ACC112 (cell line): ENCODE measurements at regions not wholly inside any gene's neighbourhood (a gene's known extent, or its start where the extent isn't known, plus 50 kb on each side); places are given as distances from the start of the nearest gene placed in this dataset.

ENCODE experiments used
- H2AFZ ChIP-seq: fragments of 200-600 bp; sonication (generic); one replicate; pipeline ENCODE4 v1.6.0; 2017; ENCODE audit warnings: antibody characterized with exemption, low read length; ENCODE audit not compliant: unreplicated experiment
- H3K27ac ChIP-seq: fragments of 200-600 bp; sonication (generic); 2 replicates; pipeline ENCODE4 v1.5.1; 2014; ENCODE audit warnings: low read depth, mild to moderate bottlenecking, antibody characterized with exemption, low read length, moderate library complexity
- H3K27me3 ChIP-seq: fragments of 200-600 bp; sonication (generic); 2 replicates; pipeline ENCODE4 v1.6.1; 2014; ENCODE audit warnings: mild to moderate bottlenecking, antibody characterized with exemption, low read length, moderate library complexity, mixed read lengths; ENCODE audit not compliant: insufficient read depth
- H3K36me3 ChIP-seq: fragments of 200-600 bp; sonication (generic); 2 replicates; pipeline ENCODE4 v1.6.1; 2016; ENCODE audit warnings: mild to moderate bottlenecking, antibody characterized with exemption, low read length, moderate library complexity, mixed read lengths; ENCODE audit not compliant: insufficient read depth
- H3K4me1 ChIP-seq: fragments of 200-600 bp; sonication (generic); one replicate; pipeline ENCODE4 v1.6.1; 2016; ENCODE audit warnings: low read length, mixed read lengths; ENCODE audit not compliant: insufficient read depth, unreplicated experiment, control insufficient read depth
- H3K4me3 ChIP-seq: fragments of 200-600 bp; sonication (generic); 2 replicates; pipeline ENCODE4 v1.5.1; 2014; ENCODE audit warnings: mild to moderate bottlenecking, low read depth, low read length
- H3K79me2 ChIP-seq: fragments of 200-600 bp; sonication (generic); one replicate; pipeline ENCODE4 v1.6.0; 2016; ENCODE audit warnings: low read length; ENCODE audit not compliant: control insufficient read depth, unreplicated experiment, insufficient read depth

DNA sequence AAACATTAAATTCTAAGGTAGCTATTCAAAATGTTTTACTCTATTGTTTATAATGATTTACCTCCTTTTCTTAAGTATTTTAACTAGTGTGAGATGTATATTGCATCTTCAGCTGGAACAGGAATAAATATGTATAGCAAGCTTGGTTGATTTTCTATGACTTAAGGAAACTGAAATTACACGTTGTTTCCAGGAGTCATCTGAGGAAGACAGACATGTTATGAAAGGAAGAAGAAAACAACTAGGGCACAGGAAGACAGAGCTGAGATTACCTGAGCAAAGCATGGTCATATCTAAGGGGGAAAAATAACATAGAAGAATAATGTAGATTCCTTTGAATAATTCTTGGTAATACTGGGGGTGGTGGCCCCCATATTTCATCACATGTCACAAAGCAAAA lies 210.9 kb upstream of the SEMA3E start:
- Histone ChIP-seq H3K4me3 (no peak overlapping the region), H3K4me1 (no peaks in the 10 kb centered on the region), H2AFZ (no peak overlapping the region), H3K27ac (no peak overlapping the region), H3K79me2 (no peaks in the 10 kb centered on the region), H3K27me3 (no peaks in the 10 kb centered on the region), H3K36me3 (no peaks in the 10 kb centered on the region)

DNA sequence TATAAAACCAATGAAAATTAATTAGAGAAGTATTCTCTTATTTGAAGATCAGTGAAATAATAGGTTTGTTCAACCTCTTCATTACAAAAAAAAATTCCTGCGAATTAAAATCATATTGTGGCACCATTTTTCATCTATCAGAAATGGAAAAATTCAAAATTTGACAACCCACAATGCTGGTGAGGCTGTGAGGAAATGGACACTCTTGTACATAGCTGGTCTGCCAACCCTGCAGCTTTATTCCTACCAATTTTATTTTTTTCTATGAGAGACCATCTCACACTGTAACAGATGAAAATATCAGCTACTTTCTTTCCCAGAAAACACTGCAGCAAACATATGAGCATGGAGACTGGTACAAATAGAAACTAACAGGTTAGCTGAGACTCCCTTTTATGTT lies 208.8 kb upstream of the SEMA3E start:
- Histone ChIP-seq H3K4me3 (no peak overlapping the region), H3K27me3 (no peaks in the 10 kb centered on the region), H3K36me3 (no peaks in the 10 kb centered on the region), H3K27ac (no peak overlapping the region), H2AFZ (no peak overlapping the region), H3K4me1 (no peaks in the 10 kb centered on the region), H3K79me2 (no peaks in the 10 kb centered on the region)

DNA sequence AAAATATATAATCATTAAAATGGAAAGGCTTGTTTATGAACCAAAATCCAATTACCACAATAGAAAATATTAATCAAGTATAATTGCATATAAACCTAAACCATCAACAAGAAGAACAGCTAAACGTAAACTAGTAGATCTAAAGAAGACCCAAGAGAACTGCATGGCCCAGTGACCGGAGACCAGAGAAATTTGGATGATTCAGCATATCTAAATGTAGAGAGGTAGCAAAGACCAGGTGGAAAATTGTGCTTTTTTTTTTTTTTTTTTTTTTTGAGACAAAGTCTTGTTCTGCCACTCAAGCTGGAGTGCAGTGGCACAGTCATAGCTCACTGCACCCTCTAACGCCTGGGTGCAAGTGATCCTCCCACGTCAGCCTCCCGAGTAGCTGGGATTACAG lies 207.2 kb upstream of the SEMA3E start:
- Histone ChIP-seq H3K79me2 (no peaks in the 10 kb centered on the region), H3K27me3 (no peaks in the 10 kb centered on the region), H3K4me3 (no peak overlapping the region), H2AFZ (no peak overlapping the region), H3K27ac (no peak overlapping the region), H3K36me3 (no peaks in the 10 kb centered on the region), H3K4me1 (no peaks in the 10 kb centered on the region)

DNA sequence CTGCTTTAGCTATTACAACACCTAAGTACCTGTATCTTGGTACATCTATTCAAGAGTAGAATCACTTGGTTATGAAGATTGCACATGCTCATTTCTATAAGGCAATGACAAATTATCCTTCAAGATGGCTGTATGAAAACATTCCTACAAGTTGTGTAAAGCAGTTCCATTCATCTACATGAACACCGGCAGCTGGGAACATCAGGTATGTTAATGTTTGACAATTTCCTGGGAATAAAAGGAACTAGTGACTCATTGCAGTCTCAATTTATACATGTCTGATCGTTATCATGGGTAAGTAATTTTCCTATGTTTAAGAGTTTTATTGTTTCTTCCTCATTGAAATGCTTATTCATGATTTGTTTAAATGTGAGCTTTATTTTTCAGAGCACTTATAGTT lies 203.2 kb upstream of the SEMA3E start:
- Histone ChIP-seq H3K36me3 (no peaks in the 10 kb centered on the region), H3K27ac (no peak overlapping the region), H2AFZ (no peak overlapping the region), H3K4me1 (peaks cover 6% of the 10 kb centered on the region), H3K4me3 (no peak overlapping the region), H3K79me2 (no peaks in the 10 kb centered on the region), H3K27me3 (no peaks in the 10 kb centered on the region)

DNA sequence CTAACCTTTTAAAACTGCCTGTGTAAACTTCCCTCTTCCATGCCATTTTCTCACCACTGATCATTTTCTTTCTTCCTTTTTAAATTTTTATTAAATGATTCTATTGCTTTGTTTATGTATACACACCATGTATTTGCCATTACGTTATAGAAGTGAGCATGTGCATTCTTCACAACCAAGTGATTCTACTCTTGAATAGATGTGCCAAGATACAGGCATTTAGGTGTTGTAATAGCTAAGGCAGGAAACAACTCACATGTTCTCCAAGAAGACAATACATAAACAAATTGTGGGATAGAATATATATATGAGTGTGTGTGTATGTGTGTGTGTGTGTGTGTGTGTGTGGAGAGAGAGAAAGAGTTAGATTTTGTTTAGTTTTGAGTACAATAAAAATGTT lies 202.6 kb upstream of the SEMA3E start:
- Histone ChIP-seq H3K79me2 (no peaks in the 10 kb centered on the region), H3K27me3 (no peaks in the 10 kb centered on the region), H3K4me1 (peaks cover 6% of the 10 kb centered on the region), H3K27ac (no peak overlapping the region), H3K4me3 (no peak overlapping the region), H3K36me3 (no peaks in the 10 kb centered on the region), H2AFZ (no peak overlapping the region)

DNA sequence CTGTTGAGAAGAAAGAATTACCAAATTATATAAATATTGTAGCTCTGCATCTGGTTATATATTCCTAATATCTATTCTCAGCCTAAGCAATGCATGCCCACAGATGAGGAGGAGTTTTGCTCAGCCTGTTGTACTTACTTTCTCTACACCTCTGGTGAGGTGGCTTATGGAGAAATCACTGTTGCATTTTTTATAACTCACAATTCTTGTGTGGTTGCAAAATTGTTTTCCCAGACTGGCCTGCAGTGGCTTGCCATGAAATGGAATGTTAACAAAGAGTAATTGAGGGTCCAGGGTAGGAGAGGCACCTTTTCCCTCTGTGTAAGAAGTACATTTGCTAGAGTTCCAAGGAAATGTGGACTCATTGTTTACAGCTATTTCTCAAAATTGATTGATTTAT lies 202.0 kb upstream of the SEMA3E start:
- no peak overlapping the region for H3K27ac ChIP-seq
- no peaks in the 10 kb centered on the region for H3K36me3 ChIP-seq
- peaks cover 6% of the 10 kb centered on the region for H3K4me1 ChIP-seq
- no peak overlapping the region for H3K4me3 ChIP-seq
- H2AFZ ChIP-seq: no peak overlapping the region
- H3K79me2 ChIP-seq: no peaks in the 10 kb centered on the region
- H3K27me3 ChIP-seq: no peaks in the 10 kb centered on the region

DNA sequence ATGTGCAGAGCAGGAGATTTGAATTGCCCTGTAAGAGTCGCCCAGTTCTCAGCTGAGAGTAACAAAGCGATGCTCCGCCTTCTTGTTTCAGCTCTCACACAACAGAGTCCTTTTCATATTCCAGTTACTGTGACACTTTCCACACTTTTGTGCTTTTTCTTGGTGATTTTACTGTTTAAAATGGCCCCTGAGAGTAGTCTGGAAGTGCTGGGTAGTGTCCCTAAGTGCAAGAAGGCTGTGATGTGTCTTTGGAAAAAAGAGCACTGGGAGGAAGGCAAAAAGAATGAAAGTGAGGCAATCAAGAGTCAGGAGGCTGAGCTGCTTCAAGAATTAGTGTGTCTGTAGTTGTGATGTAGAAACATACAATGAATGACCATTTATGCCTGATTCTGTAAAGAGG lies 201.2 kb upstream of the SEMA3E start:
- peaks cover 6% of the 10 kb centered on the region for H3K4me1 ChIP-seq
- no peaks in the 10 kb centered on the region for H3K27me3 ChIP-seq
- H3K36me3 ChIP-seq: no peaks in the 10 kb centered on the region
- H3K27ac ChIP-seq: no peak overlapping the region
- no peak overlapping the region for H3K4me3 ChIP-seq
- H3K79me2 ChIP-seq: no peaks in the 10 kb centered on the region
- H2AFZ ChIP-seq: no peak overlapping the region

DNA sequence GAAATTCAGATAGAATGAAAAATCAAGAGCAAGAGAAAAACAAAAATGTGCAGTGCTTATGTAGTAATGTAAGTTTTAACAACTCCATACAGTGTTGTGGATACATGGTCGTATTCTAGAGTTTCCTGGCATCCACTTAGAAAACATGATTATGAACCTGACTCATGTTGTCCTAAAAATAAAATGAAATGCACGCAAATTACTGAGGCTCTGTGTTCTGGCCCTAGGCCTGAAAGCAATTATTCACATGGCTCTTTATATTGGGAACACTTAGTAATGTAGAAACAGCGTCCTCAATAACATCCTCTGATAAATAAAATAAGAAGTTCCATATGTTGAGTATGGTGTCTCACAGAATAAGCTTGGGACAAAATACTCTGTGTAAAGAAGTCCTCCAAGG lies 200.2 kb upstream of the SEMA3E start:
- Histone ChIP-seq H3K79me2 (no peaks in the 10 kb centered on the region), H3K27me3 (no peaks in the 10 kb centered on the region), H3K36me3 (no peaks in the 10 kb centered on the region), H3K4me3 (no peak overlapping the region), H3K4me1 (peaks cover 6% of the 10 kb centered on the region), H2AFZ (peak overlapping the region; percentile 92), H3K27ac (0 out of 2 replicates have a peak overlapping the region, but pooled peaks have one; percentile 17)

DNA sequence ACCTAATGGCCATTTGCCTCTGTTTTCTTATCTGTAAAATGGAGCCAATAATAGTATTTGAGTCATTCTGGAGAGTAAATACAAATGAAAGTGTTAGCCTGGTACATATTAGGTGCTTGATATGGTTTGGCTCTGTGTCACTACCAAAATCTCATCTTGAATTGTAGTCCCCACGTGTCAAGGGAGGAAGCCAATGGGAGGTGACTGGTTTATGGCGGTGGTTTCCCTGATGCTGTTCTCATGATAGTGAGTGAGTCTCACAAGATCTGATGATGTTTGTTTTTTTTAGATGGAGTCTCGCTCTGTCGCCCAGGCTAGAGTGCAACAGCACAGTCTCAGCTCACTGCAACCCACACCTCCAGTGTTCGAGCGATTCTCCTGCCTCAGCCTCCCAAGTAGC lies 194.0 kb upstream of the SEMA3E start:
- Histone ChIP-seq H3K4me3 (no peak overlapping the region), H3K27ac (no peak overlapping the region), H3K4me1 (no peaks in the 10 kb centered on the region), H2AFZ (no peak overlapping the region), H3K27me3 (no peaks in the 10 kb centered on the region), H3K36me3 (no peaks in the 10 kb centered on the region; the same call in 1 of the 2 replicates), H3K79me2 (no peaks in the 10 kb centered on the region)

DNA sequence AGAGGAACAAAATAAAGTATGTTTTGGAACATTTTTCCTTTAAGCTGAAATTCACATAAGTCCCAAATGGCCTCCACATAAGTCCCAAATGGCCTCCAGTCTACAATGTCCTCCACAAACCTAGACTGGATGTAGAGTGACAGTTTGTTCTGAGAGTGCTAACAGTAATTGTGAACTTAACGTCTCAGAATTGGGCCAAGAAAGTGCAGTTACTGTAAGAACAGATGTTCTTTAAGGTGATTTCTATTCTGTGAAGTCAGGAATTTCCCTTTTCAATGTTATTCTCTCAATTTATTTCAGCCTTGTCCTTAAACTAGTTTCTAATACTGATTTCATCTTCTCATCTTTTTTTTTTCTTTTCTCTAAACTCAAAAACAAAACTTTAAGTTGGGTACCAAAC lies 188.7 kb upstream of the SEMA3E start:
- Histone ChIP-seq H2AFZ (no peak overlapping the region), H3K4me3 (no peak overlapping the region), H3K27ac (no peak overlapping the region), H3K36me3 (no peaks in the 10 kb centered on the region; the same call in 1 of the 2 replicates), H3K4me1 (peaks cover 3% of the 10 kb centered on the region), H3K79me2 (no peaks in the 10 kb centered on the region), H3K27me3 (no peaks in the 10 kb centered on the region)

DNA sequence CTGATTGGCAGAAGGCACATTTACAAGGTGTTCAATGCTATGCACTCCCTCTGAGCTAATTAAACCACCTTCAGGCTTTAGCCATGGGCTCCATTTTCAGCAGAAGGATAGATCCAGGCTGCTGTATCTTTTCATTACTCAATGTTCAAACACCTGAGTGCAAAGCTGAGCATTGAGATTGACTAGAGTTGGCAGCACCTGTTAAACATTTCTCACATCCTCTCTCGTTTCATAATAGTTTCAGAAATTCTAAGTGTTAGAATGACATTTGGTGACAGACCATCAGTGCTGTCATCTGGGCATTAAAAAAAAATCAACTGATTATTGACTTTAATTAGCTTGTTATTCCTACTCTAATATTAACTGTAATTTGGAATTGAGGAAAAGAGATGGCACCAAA lies 187.1 kb upstream of the SEMA3E start:
- H3K4me3 ChIP-seq: no peak overlapping the region
- H3K4me1 ChIP-seq: peaks cover 3% of the 10 kb centered on the region
- no peaks in the 10 kb centered on the region for H3K27me3 ChIP-seq
- H3K27ac ChIP-seq: no peak overlapping the region
- H2AFZ ChIP-seq: no peak overlapping the region
- H3K36me3 ChIP-seq: no peaks in the 10 kb centered on the region; the same call in 1 of the 2 replicates
- H3K79me2 ChIP-seq: no peaks in the 10 kb centered on the region
